NCI-H2196 (cell line): ENCODE measurements at regions not wholly inside any gene's neighbourhood (a gene's known extent, or its start where the extent isn't known, plus 50 kb on each side); places are given as distances from the start of the nearest gene placed in this dataset.
"Not testable (repeated sequence)": the region's sequence is repeated elsewhere in the genome, so short reads cannot be mapped to it uniquely, and the experiment has no call there.

Experiments
- DNase-seq: peaks from one replicate; lab custom pipeline; 2025; ENCODE audit not compliant: unreplicated experiment; lab: John Stamatoyannopoulos, UW

DNA sequence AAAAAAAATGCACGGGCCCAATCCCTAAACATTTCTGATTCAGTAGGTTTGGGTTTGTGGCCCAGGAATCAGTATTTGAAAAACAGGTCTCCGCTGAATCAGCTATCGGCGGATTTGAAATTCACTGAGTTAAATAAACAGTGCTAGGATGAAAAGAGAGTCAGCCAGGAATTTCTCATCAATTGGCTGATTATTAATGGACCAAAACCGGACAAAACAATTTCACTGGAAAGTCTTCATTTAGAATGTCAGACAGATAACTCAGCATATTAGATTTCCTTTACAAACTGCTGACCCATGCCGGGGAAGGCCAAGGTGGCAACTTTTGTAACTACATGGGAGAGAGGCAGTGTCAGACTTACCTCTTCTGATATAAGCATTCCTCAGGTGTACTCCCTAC is 99.4 kb upstream of the LSM6 start:
- no peak for DNase-seq

DNA sequence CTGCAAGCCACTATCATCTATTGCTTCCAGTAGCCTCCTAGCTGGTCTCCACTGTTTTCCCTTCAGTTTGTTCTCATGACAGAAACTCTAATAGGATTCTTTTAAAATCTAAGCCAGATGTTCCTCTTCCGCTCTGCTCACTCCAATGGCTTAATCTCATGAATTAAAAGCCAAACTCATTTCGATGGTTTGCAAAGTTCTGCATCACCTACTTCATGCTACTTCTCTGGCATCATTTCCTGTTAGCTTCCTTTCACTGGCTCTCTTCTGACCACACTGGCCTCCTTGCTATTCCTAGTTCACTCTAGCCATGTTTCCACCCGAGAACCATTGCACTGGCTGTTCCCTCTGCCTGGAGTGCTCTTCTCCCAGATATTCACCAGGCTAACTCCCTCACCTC is 102.0 kb upstream of the LSM6 start:
- no peak for DNase-seq

DNA sequence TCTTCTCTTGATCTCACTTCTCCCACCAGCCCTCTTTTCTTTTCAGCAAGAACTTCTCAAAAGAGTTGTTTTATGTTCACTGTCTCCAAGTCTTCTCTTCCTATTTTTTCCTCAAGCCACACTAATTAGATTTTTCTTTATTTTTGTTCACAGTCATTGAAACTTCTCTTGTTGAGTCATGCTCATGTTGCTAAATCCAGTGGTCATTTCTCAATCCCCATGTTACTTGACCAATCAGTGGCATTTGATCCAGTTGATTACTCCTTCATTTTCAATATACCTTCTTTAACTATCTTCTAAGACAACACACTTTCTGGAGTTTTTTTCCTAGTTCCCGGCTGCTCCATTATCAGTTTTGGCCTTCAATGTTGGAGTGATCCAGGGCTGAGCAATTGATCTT is 103.1 kb upstream of the LSM6 start:
- DNase-seq, result no peak

DNA sequence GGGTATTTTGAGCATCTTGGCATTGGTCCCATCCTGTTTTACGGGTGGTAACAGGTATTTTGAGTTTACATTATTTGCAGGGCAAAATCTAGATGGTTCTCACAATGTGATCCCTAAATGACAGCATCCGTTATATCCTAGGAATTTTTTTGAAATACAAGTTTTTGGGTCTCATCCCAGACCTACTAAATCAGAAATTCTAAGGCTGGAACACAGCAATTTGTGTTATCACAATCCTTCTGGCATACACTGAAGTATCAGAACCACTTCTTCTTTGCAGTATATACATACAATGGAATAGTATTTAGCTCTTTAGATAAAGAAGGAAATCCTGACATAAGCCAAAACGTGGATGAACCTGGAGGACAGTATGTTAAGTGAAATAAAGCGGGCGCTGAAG is 104.1 kb upstream of the LSM6 start:
- no peak for DNase-seq

DNA sequence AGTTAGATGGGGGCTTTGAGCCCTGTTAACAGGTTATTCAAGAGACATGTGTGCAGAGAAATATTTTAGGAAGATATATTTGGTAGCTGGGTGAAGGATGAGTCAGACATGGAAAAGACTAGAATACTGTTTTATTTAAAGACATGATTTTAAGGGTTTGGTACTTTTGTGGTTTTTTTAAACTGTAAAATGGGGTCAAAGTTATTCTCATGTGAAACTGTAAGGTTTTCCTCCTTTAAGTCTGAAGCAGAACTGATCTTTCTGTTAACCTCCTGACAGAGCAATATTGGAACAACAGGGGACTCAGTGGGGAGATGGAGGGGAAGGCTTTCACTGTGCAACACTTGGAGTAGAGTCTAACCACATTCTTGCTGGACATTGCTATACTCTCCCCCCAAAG is 112.4 kb upstream of the LSM6 start:
- DNase-seq, result no peak

DNA sequence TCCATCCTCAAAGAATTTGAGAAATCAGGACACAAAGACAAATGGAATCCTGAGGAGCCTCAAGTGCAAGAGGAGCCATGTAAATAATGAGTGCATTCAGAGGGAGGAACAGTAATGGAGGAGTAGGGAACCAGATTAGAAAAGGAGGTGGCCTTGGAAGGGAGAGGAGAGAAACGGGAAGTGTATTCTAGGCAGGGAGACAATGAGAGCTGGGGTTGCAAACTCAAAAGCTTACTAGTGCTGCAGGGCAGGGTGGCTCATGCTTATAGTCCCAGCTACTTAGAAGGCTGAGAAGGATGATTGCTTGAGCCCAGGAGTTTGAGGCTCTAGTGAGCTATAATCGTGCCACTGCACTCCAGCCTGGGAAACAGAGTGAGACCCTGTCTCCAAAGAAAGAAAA is 113.2 kb upstream of the LSM6 start:
- DNase-seq, result no peak

DNA sequence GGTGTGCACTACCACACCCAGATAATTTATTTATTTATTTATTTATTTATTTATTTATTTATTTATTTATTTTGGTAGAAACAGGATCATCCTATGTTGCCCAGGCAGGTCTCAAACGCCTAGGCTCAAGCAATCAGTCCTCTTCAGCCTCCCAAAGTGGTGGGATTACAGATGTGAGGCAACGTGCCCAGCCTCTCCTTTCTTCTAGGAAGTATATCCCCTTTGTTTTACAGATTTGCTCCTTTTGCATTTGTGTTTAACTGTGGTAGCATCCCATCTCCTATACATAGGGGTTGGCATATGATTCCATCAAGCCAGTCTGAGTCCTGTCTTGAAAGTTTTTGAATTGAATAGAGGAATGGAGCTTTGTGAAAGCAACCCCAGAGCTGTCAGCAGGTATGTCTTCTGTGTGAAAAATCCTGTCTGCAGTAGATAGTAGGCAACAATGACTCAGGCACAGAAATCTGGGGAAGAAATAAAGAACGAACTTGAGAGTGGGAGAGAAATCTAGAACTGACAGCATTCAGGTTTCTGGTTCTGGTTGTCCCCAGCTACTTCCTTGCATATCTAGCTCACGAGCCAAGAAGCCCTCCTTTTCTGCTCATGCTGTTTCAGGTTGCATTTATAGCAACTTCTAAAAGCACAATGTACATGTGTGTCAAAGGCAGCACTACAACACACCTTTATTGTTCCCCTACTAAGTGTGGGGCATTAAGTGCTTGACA is 113.7 kb upstream of the LSM6 start:
- DNase-seq, result no peak

DNA sequence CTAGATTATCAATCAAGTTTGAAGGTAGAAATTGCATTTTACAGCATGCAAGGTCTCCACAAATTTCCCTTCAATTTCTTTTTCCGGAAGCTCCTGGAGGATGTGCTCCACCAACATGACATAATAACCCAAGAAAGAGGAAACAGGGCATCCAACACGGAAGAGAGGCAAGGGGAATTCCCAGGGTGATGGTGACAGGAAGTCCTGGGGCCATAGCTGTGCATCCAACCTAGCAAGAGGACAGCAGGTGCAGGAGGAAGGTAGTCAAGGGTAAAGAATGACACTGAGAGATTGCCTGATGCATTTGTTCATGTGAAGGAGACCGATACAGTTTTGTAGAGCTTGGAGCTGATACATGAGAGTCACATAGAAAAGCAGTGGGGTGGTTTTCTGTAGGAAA is 115.7 kb upstream of the LSM6 start:
- no peak for DNase-seq

DNA sequence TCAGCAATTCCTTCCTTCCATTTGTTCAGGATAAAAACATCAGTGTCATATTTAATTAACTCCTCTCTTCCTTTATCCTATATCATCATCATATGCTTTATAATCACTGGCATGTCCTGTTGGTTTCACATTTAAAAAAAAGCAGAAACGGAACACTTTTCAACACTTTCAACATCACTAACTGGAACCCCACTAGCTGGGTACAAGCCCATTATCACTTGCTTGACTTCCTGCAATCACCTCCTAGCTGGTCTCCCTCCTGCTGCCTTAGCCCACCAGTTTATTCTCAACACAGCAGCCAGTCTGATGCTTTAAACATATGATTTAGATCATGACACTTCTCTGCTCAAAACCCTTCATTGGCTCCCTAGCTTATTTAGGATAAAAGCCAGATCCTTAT is 116.4 kb upstream of the LSM6 start:
- no peak for DNase-seq

DNA sequence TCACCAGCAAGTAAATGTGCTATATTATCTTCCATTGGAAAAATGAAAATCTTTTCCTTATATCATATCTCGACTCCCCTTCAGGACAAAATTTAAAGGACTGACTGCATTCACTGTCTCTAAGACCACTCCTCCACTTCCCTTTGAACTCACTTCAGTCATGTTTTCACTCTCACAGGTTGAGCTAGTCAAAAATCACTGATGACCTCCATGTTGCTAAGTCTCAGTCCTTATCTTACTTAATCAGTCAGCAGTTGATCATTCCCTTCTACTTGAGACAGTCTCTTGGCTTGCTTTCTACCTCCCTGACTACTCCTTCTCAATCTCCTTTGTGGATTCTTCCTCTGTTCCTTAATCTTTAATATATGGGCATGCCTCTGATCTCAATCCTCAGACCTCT is 117.0 kb upstream of the LSM6 start:
- DNase-seq, result no peak

DNA sequence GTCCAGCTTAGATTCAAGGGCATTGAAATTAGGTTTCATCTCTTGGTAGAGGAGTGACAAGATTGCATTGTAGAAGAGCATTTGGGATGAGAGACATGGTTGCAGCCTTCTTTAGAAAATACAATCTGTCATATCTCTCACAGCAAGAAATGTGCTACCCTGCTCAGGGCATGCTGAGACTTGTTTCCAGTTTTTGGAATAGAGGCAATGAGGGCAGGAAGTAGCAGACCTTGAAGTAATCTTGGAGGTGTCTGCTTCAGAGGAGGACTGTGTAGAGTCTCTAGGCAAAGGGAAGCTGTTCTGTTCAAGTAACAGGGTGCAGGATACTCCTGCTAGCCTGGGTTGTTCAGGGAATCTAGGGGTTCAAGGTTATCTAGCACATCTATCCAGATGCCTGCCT is 116.1 kb upstream of the ZNF827 start:
- DNase-seq, result no peak

DNA sequence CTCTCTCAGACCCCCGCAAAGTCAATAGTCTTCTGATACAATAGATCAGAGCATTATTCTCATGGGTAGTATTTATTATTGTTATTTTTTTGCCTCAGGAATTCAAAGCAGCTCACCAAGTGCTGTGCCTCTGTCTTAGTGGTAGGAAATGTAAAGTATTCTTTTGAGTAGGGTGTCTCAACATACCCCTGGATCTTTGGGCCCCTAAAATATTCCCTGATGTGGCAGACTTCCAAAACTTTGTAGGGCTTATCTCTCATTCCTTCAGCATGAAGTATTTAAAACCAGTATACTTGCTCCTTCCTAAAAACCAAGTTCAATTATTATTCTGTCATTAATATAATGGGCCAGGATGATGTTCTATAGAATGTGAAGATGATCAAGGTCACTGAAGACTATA is 115.3 kb upstream of the ZNF827 start:
- DNase-seq, result no peak

DNA sequence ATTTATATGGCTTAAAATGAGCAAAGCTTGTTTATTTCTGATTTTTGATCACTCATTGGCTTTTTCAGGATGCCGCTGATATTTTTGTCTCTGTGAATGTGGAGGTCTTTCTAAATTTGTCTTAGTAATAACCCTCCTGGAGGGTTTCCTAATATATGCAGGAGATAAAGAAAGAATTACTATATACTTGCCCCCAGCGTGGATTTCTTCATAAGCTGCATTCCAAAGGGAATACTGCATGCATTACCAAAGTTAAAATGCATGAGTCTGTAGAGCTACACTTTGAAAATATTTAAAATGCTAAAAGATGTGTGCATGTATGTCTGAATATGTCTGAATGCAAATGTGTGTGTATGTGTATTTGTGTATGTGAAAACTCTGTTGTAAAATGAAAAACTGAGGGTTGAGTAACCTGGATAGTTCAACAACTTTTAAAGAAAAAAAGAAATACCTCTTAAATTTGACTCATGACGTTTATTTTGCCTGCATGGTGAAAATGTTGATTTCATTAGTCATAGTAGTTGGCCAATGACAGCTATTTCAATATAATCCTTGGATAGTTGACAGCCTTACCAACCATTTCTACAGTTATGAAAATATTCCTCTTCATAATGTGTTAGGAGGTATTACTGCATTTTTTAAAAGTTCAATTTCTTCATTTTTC is 113.2 kb upstream of the ZNF827 start:
- DNase-seq, result no peak

DNA sequence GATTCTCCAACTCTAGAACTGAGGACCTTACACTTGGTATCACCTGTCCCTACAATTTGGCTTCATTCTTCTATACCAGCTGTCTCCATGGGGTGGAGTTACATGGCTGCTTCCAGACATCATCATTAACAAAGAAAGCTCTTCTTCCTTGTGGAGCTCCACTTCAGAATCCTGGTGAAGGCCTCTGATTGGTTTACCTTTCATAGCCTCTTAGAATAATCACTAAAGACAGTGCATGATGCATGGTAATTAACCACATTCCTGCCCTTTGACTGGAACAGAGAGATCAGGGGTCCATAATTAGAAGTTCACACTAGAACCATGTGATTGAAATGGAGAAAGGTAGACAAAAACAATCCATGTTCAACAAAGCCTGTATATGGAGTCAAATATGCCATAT is 112.6 kb upstream of the ZNF827 start:
- no peak for DNase-seq

DNA sequence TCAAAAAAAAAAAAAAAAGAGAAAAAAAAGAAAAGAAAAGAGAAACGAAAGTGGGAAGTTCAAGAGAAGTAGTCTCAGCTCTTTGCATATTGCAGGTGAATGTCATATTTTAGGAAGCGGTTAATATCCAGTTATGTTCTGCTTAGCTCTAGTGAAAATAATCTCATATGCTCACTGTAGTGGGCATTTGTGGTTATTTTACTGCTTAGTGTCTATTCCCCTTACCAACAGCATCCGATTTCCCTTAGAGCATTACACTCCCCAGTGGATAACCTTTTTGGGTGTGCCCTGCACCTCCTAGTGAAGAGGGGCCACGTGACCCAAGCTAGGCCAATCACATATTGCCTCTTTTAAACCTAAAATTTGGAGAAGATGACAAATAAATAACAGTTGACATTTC is 111.2 kb upstream of the ZNF827 start:
- DNase-seq, result no peak

DNA sequence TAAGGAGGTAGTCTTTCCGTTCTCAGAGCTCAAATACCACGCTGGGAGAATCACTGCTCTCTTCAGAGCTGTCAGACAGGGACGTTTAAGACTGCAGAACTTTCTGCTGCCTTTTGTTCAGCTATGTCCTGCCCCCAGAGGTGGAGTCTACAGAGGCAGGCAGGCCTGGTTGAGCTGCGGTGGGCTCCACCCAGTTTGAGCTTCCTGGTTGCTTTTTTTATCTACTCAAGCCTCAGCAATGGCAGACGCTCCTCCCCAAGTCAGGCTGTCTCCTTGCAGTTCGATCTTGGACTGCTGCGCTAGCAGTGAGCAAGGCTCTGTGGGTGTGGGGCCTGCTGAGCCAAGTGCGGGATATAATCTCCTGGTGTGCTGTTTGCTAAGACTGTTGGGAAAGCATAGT is 109.1 kb upstream of the ZNF827 start:
- not testable (repeated sequence) for DNase-seq

DNA sequence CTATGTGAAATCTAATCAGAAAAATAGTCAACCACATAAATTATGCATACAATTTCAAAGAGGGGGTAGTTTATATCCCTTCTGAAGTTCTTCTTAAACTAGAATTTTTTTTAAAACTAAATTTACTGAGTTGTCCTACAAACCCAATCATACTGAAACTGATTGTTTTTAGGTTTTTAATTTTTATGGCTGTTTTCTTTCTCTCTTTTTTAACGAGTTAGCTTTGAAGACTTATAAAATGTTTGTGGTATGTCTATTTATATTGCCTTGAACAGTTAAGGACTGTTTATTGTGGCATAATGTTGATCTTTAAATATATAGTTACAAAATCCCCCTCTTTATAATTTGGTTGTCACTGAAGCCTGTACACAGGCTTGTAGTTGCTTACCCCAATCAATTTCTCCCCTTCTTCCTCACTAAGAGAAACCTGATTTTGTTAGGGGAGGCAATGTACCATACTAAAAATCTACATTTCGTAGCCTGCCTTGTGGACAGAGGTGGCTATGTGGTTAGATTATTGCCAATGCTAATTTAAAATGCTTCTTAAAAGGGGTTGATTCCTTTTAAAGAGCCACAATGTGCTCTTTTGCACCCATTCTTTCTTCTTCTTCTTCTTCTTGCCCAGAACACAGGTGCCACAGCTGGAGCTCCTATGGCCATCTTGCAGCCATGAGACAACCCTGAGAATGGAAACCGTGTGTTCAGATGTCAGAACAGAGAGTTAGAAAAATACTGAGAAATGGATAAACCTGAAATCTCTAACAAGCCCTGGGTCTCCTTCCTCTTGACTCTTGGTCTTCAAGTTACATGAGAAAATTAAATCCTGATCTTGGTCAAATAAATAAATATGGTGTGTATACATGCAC is 102.7 kb upstream of the ZNF827 start:
- DNase-seq, result no peak

DNA sequence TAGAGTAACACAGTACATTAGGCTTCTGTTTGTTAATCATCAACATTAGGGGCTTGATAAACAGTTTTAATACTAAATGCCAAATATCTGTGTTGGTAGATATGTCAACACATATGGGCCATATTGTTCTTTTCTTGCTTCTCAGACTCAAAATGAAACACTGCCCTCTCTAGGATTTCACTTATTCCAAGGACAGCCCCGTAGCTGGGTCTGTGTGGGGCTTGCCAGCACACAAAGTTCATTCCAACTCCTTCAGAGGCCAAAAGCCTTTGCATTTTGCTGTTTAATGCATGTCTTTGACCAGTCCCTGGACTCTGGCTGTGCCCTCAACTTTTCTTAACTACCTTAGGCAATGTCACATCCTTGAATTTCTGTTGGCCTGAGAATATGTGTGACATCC is 102.0 kb upstream of the ZNF827 start:
- DNase-seq, result no peak

DNA sequence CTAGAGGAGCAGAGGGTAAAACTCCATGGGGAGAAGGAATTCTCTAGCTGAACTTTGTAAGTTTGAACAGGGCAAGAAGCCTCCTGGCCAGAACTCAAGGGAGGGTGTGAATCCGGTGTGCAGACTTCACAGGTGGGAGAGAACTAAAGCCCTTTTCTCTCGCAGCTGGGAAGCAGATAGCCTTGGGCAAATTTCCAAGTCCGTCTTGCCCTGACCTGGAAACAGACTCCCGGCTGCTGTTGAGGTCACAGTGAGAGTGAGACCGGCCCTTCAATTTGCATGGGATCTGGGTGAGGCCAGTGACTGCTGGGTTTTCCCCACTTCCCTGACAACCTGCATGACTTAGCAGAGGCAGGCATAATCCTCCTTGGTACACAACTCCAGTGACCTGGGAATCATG is 94.5 kb upstream of the ZNF827 start:
- DNase-seq, result no peak

DNA sequence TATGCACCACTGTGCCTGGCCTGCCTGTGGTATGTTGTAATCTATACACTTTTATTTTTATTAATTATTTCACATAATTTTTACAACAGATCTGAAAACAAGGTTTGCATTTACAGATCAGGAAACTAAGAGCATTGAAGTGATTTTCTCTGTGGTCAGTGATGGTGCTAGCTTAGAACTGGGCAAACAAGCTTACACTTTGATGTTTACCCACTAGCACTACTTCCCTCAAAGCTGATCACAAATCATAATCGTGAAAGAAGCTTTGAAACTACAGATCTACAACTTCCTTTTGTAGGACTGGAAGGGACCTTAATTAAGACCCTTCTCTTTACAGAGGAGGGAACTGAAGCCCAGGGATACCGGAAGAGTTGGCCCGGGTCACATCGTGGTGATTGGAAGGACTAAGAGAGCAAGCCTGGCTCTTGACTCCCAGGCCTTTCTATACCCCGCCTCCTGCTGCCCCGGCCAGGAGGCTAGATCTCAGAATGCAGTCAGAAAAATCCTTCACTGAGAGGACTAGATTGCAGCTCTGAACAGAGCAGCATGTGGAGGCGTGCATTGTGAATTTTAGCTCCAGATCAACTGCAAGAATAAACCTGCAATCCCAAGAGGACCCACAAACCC is 93.7 kb upstream of the ZNF827 start:
- DNase-seq, result no peak

DNA sequence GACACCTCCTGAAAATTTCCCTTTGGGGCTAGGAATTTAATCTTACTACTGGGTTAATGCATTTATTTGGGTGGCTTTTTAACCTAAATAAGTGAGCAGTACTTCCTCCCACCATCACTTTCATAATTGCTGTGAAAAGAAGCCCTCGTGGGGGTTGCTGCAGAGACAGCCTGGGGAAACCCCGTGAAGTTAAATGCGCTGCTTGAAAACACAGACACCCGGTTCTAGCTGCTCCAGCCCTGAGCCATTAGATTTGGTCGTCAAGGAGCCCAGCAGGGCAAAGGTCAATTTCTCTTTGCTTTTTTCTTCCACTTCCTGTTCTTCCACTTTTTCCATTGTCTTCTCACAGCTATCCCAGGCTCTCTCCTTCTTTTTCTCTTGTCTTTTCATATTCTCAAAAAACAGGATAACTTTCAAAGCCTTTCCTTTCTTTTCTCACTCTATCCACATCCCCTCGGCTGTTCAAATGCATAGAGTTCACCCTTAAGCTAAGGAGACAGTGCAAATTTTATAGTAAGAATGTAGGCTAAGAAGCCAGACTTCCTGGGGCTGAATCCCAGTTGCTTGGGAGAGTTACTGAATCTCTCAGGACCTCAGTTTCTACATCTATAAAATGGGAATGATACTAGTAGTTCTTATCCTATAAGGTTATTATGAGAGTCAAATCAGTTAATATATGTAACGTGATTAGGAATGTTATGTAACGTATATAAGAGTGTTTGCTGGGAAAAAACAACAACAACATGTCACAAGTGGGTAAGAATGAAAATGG is 91.5 kb upstream of the ZNF827 start:
- DNase-seq, result no peak
